B cell (primary cell): ENCODE measurements at regions not wholly inside any gene's neighbourhood (a gene's known extent, or its start where the extent isn't known, plus 50 kb on each side); places are given as distances from the start of the nearest gene placed in this dataset.

Source experiments
- CTCF ChIP-seq: fragments of 200-600 bp; IDR thresholded peaks from one replicate; pipeline ENCODE4 v1.8.0; 2022; ENCODE audit warnings: antibody characterized with exemption, mild to moderate bottlenecking
- EZH2 ChIP-seq: IDR thresholded peaks from 2 replicates; pipeline ENCODE4 v1.6.1; 2012; ENCODE audit warnings: borderline replicate concordance, low read depth, mild to moderate bottlenecking, moderate library complexity, low read length; ENCODE audit not compliant: insufficient read depth, poor library complexity, severe bottlenecking

- no peak for TF ChIP-seq CTCF
- no peak for TF ChIP-seq EZH2
Observed at GRCh38 chr12:31218203-31219025, 107.5 kb downstream of the SINHCAF start.
